ENCODE measurements at regions not wholly inside any gene's neighbourhood (a gene's known extent, or its start where the extent isn't known, plus 50 kb on each side); places are given as distances from the start of the nearest gene placed in this dataset.
"Not testable (repeated sequence)": the region's sequence is repeated elsewhere in the genome, so short reads cannot be mapped to it uniquely, and the experiment has no call there.

- Histone ChIP-seq H3K27ac (ENCODE audit: low read length) (no peak overlapping the region), H3K4me3 (ENCODE audit: control insufficient read depth in 1 of 2, extremely low read depth in 1 of 2, low read length in 1 of 2) (no peak overlapping the region), H3K36me3 (ENCODE audit: control insufficient read depth in 2 of 2, extremely low read depth in 1 of 2, insufficient read depth in 1 of 2, low read length in 1 of 2) (no peaks in the 10 kb centered on the region), H3K27me3 (replicated peaks in 1 of 2; ENCODE audit: control insufficient read depth in 2 of 2, extremely low read depth in 1 of 2, insufficient read depth in 2 of 2, low read length in 1 of 2) (no peaks in the 10 kb centered on the region), H3K4me1 (ENCODE audit: control insufficient read depth in 1 of 2, extremely low read depth in 1 of 2, insufficient read depth in 2 of 2, low read length in 2 of 2) (no peaks in the 10 kb centered on the region), H3K9me3 (no peaks in the 10 kb centered on the region)
- no peak for DNase-seq
- POLR2A ChIA-PET: no interaction called here
- CTCF ChIA-PET: no interaction called here
- Mint-ChIP-seq H3K27me3 (peaks cover 0 to 3% of the 10 kb centered on the region in 2 donors), H3K27ac (no peak overlapping the region), H3K4me3 (no peak overlapping the region), H3K36me3 (no peaks in the 10 kb centered on the region), H3K9me3 (peaks cover 0 to 6% (median 6%) of the 10 kb centered on the region in 3 donors), H3K4me1 (no peaks in the 10 kb centered on the region)
- WGBS (ENCODE audit: insufficient coverage): 84% methylated on average over 7 of the region's 10 CpGs
- no peak for ATAC-seq (replicated peaks in 1 of 4)
These were observed 174.6 kb upstream of the ZNF469 start for GRCh38 chr16:88208112-88208511.

- H3K27ac Mint-ChIP-seq; H3K4me3 ChIP-seq (ENCODE audit: control insufficient read depth in 1 of 2, extremely low read depth in 1 of 2, low read length in 1 of 2); DNase-seq; H3K4me1 ChIP-seq (ENCODE audit: control insufficient read depth in 1 of 2, extremely low read depth in 1 of 2, insufficient read depth in 2 of 2, low read length in 2 of 2); H3K36me3 Mint-ChIP-seq; H3K27me3 Mint-ChIP-seq; H3K27me3 ChIP-seq (replicated peaks in 1 of 2; ENCODE audit: control insufficient read depth in 2 of 2, extremely low read depth in 1 of 2, insufficient read depth in 2 of 2, low read length in 1 of 2); ATAC-seq (replicated peaks in 1 of 4); H3K9me3 Mint-ChIP-seq; POLR2A ChIA-PET; H3K4me3 Mint-ChIP-seq; H3K27ac ChIP-seq (ENCODE audit: low read length); H3K9me3 ChIP-seq; H3K36me3 ChIP-seq (ENCODE audit: control insufficient read depth in 2 of 2, extremely low read depth in 1 of 2, insufficient read depth in 1 of 2, low read length in 1 of 2); CTCF ChIA-PET; H3K4me1 Mint-ChIP-seq: not testable (repeated sequence)
- WGBS (ENCODE audit: insufficient coverage): 90% methylated on average over 3 of the region's 5 CpGs
These were observed 174.0 kb upstream of the ZNF469 start for GRCh38 chr16:88208776-88209175.

GRCh38 chr16:88209579-88209978, 173.2 kb upstream of the ZNF469 start:
- ATAC-seq (replicated peaks in 1 of 4); H3K27me3 Mint-ChIP-seq; H3K4me3 Mint-ChIP-seq; H3K9me3 ChIP-seq; H3K4me1 ChIP-seq (ENCODE audit: control insufficient read depth in 1 of 2, extremely low read depth in 1 of 2, insufficient read depth in 2 of 2, low read length in 2 of 2); DNase-seq; H3K4me3 ChIP-seq (ENCODE audit: control insufficient read depth in 1 of 2, extremely low read depth in 1 of 2, low read length in 1 of 2); H3K36me3 ChIP-seq (ENCODE audit: control insufficient read depth in 2 of 2, extremely low read depth in 1 of 2, insufficient read depth in 1 of 2, low read length in 1 of 2); H3K27ac Mint-ChIP-seq; H3K4me1 Mint-ChIP-seq; POLR2A ChIA-PET; H3K36me3 Mint-ChIP-seq; H3K9me3 Mint-ChIP-seq; H3K27me3 ChIP-seq (replicated peaks in 1 of 2; ENCODE audit: control insufficient read depth in 2 of 2, extremely low read depth in 1 of 2, insufficient read depth in 2 of 2, low read length in 1 of 2); H3K27ac ChIP-seq (ENCODE audit: low read length); CTCF ChIA-PET: not testable (repeated sequence)
- no CpG with 5 or more reads among the region's 1 CpG for WGBS (ENCODE audit: insufficient coverage)

- H3K4me1 Mint-ChIP-seq; H3K4me3 Mint-ChIP-seq; DNase-seq; H3K27me3 Mint-ChIP-seq; H3K27me3 ChIP-seq (replicated peaks in 1 of 2; ENCODE audit: control insufficient read depth in 2 of 2, extremely low read depth in 1 of 2, insufficient read depth in 2 of 2, low read length in 1 of 2); ATAC-seq (replicated peaks in 1 of 4); H3K36me3 ChIP-seq (ENCODE audit: control insufficient read depth in 2 of 2, extremely low read depth in 1 of 2, insufficient read depth in 1 of 2, low read length in 1 of 2); H3K9me3 ChIP-seq; CTCF ChIA-PET; H3K36me3 Mint-ChIP-seq; H3K4me1 ChIP-seq (ENCODE audit: control insufficient read depth in 1 of 2, extremely low read depth in 1 of 2, insufficient read depth in 2 of 2, low read length in 2 of 2); POLR2A ChIA-PET; H3K27ac Mint-ChIP-seq; H3K27ac ChIP-seq (ENCODE audit: low read length); H3K4me3 ChIP-seq (ENCODE audit: control insufficient read depth in 1 of 2, extremely low read depth in 1 of 2, low read length in 1 of 2): not testable (repeated sequence)
- no CpG with 5 or more reads among the region's 5 CpGs for WGBS (ENCODE audit: insufficient coverage)
- H3K9me3 Mint-ChIP-seq: peaks cover 4 to 11% (median 9%) of the 10 kb centered on the region in 3 donors
These were observed 168.8 kb upstream of the ZNF469 start for GRCh38 chr16:88213937-88214336.

- H3K9me3 Mint-ChIP-seq; H3K4me3 ChIP-seq (ENCODE audit: control insufficient read depth in 1 of 2, extremely low read depth in 1 of 2, low read length in 1 of 2); H3K9me3 ChIP-seq; H3K36me3 ChIP-seq (ENCODE audit: control insufficient read depth in 2 of 2, extremely low read depth in 1 of 2, insufficient read depth in 1 of 2, low read length in 1 of 2); H3K4me3 Mint-ChIP-seq; DNase-seq; CTCF ChIA-PET; POLR2A ChIA-PET; H3K27ac ChIP-seq (ENCODE audit: low read length); ATAC-seq (replicated peaks in 1 of 4); H3K4me1 Mint-ChIP-seq; H3K27ac Mint-ChIP-seq; H3K36me3 Mint-ChIP-seq; H3K4me1 ChIP-seq (ENCODE audit: control insufficient read depth in 1 of 2, extremely low read depth in 1 of 2, insufficient read depth in 2 of 2, low read length in 2 of 2): not testable (repeated sequence)
- peaks cover 12 to 40% of the 10 kb centered on the region in 2 donors for H3K27me3 Mint-ChIP-seq
- peaks cover 0 to 15% of the 10 kb centered on the region in 2 experiments for H3K27me3 ChIP-seq (replicated peaks in 1 of 2; ENCODE audit: control insufficient read depth in 2 of 2, extremely low read depth in 1 of 2, insufficient read depth in 2 of 2, low read length in 1 of 2)
- WGBS (ENCODE audit: insufficient coverage): 68% methylated on average over 22 of the region's 29 CpGs
These were observed 161.6 kb upstream of the ZNF469 start for GRCh38 chr16:88221001-88221761.

- peaks cover 12 to 40% of the 10 kb centered on the region in 2 donors for H3K27me3 Mint-ChIP-seq
- H3K9me3 ChIP-seq; ATAC-seq (replicated peaks in 1 of 4); H3K36me3 ChIP-seq (ENCODE audit: control insufficient read depth in 2 of 2, extremely low read depth in 1 of 2, insufficient read depth in 1 of 2, low read length in 1 of 2); DNase-seq; H3K4me3 Mint-ChIP-seq; H3K27ac ChIP-seq (ENCODE audit: low read length); H3K27ac Mint-ChIP-seq; H3K9me3 Mint-ChIP-seq; H3K4me1 ChIP-seq (ENCODE audit: control insufficient read depth in 1 of 2, extremely low read depth in 1 of 2, insufficient read depth in 2 of 2, low read length in 2 of 2); H3K36me3 Mint-ChIP-seq; H3K4me1 Mint-ChIP-seq; POLR2A ChIA-PET; H3K4me3 ChIP-seq (ENCODE audit: control insufficient read depth in 1 of 2, extremely low read depth in 1 of 2, low read length in 1 of 2); CTCF ChIA-PET: not testable (repeated sequence)
- peaks cover 0 to 15% of the 10 kb centered on the region in 2 experiments for H3K27me3 ChIP-seq (replicated peaks in 1 of 2; ENCODE audit: control insufficient read depth in 2 of 2, extremely low read depth in 1 of 2, insufficient read depth in 2 of 2, low read length in 1 of 2)
- 91% methylated on average over 15 of the region's 18 CpGs for WGBS (ENCODE audit: insufficient coverage)
These were observed 159.1 kb upstream of the ZNF469 start for GRCh38 chr16:88223696-88224095.

Data from T-cell (primary cell).